Neural progenitor cell (in vitro differentiated cells): ENCODE measurements at regions not wholly inside any gene's neighbourhood (a gene's known extent, or its start where the extent isn't known, plus 50 kb on each side); places are given as distances from the start of the nearest gene placed in this dataset.

ENCODE experiments used
- CTCF ChIP-seq: fragments of 200-600 bp; sonication (generic); IDR thresholded peaks from 2 replicates; pipeline ENCODE4 v1.5.1; 2017; ENCODE audit warnings: antibody characterized with exemption, mild to moderate bottlenecking
- EZH2phosphoT487 ChIP-seq: fragments of 200-600 bp; sonication (generic); IDR thresholded peaks from 2 replicates; pipeline ENCODE4 v1.6.1; 2017; ENCODE audit warnings: antibody characterized with exemption

GRCh38 chr2:116456429-116456828 is 1358.1 kb upstream of the DDX18 start:
- TF ChIP-seq CTCF: no peak
- no peak for TF ChIP-seq EZH2phosphoT487
